Activated CD4-positive, CD25-positive, alpha-beta regulatory T cell treated with anti-CD3 and anti-CD28 coated beads, Interleukin-2, amount 50 U/mL, for 72 hours (primary cell): ENCODE measurements at regions not wholly inside any gene's neighbourhood (a gene's known extent, or its start where the extent isn't known, plus 50 kb on each side); places are given as distances from the start of the nearest gene placed in this dataset.

Experiments
- DNase-seq: peaks from one replicate; pipeline ENCODE4 v3.0.0; 2021

DNA sequence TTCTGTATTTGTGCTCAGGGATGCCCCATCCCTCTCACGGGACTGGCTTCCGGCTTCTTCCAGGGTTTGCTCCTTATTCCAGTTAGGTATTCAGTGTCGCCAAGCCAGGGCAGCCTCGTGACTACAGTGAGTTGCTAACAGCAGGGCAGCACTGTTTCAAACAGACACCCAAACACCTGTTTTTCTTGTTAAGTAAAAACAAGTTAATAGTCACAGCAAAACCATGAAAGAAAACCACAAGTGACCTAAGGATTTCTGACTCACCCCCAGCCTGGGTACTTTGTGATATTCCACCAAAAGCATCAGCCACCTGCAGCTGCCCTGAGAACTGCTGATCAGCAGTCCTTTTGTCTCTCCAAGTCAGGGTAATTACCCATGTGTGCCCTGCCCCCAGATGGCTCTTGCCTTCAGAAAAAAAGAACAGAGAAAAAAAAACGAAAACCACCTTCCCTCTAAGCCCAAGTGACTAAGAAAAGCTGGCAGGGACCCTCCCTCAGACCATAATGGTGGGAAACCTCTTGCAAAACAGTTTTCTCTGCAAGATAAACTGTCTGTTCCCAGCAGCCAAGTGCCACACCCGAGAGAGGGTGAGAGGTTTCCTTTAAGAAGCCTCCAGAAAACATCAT is 178.2 kb downstream of the ANAPC1 start:
- DNase-seq: peak; percentile 57

GRCh38 chr2:111706481-111707001 is 177.5 kb downstream of the ANAPC1 start:
- DNase-seq: no peak

- no peak for DNase-seq
Measured at GRCh38 chr2:111707700-111708099, 176.3 kb downstream of the ANAPC1 start.

DNA sequence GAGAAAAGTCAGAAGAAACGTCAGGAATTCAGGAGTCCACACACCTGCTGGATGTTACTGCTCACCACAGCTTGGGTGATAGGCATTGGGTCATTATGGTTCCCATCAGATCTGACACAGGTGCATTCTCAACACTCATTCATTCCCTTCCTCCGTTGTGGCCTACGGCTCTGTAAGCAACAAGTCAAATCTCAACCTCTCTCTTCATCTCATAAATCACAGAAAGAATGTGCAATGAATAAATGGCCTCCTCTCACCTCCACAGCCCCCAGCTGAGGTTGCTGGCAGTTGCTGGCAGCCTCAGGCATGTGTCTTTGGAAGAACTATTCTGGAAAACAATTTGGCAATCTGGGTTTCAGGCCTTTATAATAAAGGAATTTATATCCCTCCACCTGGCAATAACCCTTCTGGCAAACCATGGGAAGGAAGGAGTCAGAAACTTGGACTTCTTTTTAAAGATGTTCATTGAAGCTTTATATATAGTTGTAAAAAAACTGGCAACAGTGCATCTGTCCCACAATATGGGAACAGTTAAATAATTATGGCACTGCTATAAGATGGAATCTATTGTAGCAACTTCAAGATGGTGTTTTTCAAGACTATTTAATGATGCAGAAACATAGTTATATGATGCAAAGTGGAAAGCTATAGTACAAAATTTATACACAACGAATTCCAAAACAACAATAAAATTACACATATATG is 175.4 kb downstream of the ANAPC1 start:
- DNase-seq: no peak

GRCh38 chr2:111709321-111709720 is 174.7 kb downstream of the ANAPC1 start:
- no peak for DNase-seq

GRCh38 chr2:111710085-111710484 is 173.9 kb downstream of the ANAPC1 start:
- DNase-seq: no peak

- no peak for DNase-seq
Measured at GRCh38 chr2:111710613-111711012, 173.4 kb downstream of the ANAPC1 start.

GRCh38 chr2:111711270-111711669 is 172.7 kb downstream of the ANAPC1 start:
- no peak for DNase-seq

DNA sequence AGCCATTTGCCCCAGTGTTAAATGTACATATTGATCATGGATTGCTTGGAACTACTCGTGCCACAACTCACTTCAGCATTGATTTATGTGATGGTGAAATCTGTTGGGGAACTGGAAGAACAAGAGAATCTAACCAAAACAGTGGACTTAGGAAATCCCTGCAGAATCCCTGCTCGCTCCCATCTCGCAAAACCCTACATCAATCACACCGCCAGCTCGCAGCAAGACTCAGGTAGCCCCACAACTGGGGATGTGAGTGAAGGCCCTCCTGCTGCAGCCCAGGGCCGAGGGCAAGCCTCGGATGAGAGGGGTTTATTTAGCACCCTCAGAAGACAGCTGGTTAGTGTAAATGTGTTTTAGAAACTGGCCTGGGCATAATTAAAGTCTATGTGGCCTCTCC is 171.6 kb downstream of the ANAPC1 start:
- no peak for DNase-seq

DNA sequence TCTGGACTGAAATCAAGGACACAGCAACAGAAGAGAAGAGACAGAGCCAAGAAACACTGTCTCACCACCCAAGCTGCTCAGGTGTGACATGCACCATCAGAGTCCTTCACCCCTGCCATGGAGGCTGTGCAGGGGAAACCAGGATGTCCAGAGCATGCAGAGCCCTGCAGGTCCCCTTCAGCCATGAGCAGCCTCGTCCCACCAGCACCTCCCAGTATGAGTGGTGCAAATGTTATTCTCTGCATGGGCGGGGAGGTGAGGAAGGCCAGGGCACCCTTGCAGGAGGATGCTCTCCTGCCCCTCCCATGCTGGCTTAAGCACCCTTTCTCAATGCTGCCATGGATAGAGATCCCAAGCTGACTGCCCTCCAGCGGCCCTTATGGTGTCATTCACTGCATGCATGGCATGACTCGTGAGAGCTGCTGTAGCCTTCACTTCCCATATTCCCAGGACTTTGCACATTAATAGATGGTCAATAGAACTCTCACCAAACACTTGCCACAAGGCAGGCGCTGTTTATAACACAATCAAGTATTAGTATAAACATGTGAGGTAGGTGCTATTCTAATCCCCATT is 171.0 kb downstream of the ANAPC1 start:
- DNase-seq: no peak

GRCh38 chr2:111715987-111716904 is 167.7 kb downstream of the ANAPC1 start:
- DNase-seq: no peak

- no peak for DNase-seq
Measured at GRCh38 chr2:111716905-111717775, 166.9 kb downstream of the ANAPC1 start.
